ENCODE measurements at regions not wholly inside any gene's neighbourhood (a gene's known extent, or its start where the extent isn't known, plus 50 kb on each side); places are given as distances from the start of the nearest gene placed in this dataset.

- TF ChIP-seq TCF4 (CRISPR knock-in tag; IDR thresholded peaks at IDR 0.05; ENCODE audit: borderline replicate concordance): no peak
- no peak for TF ChIP-seq CREB5 (CRISPR knock-in tag; IDR thresholded peaks at IDR 0.05; ENCODE audit: low read depth)
- TF ChIP-seq PATZ1 (CRISPR knock-in tag; IDR thresholded peaks at IDR 0.05; ENCODE audit: borderline replicate concordance): no peak
- no peak for TF ChIP-seq BACH2 (CRISPR knock-in tag; IDR thresholded peaks at IDR 0.05; ENCODE audit: borderline replicate concordance)
- TF ChIP-seq RARB (CRISPR knock-in tag; IDR thresholded peaks at IDR 0.05): no peak
- no peak for TF ChIP-seq ARNTL (CRISPR knock-in tag; IDR thresholded peaks at IDR 0.05; ENCODE audit: borderline replicate concordance, low read depth)
- TF ChIP-seq ZFP3 (CRISPR knock-in tag; IDR thresholded peaks at IDR 0.05): no peak
Measured at GRCh38 chr4:148883435-148883834, 441.2 kb upstream of the NR3C2 start.
